Stomach (tissue), 8 donors: ENCODE measurements at regions not wholly inside any gene's neighbourhood (a gene's known extent, or its start where the extent isn't known, plus 50 kb on each side); places are given as distances from the start of the nearest gene placed in this dataset.

ENCODE experiments used
- DNase-seq, 2 donors: peaks; one replicate each; pipeline versions ENCODE4 v3.0.0 to v3.0.0-alpha.2; 2013 to 2019
- H3K27ac ChIP-seq, 5 donors: fragments of 200-600 bp in 4 of 5; sonication (generic) in 4 of 5; one replicate each; pipeline ENCODE4 v1.5.1; 2013 to 2019; ENCODE audit warnings: mild to moderate bottlenecking in 1 of 5, moderate library complexity in 1 of 5
- H3K27me3 ChIP-seq, 3 donors: fragments of 200-600 bp; sonication (generic); one replicate each; pipeline ENCODE4 v1.5.1; 2017 to 2019; ENCODE audit warnings: mixed run types in 1 of 3
- H3K36me3 ChIP-seq, 4 donors: fragments of 200-600 bp; sonication (generic); 1 replicate in 3 of 4; 2 replicates in 1 of 4; pipeline ENCODE4 v1.5.1; 2016 to 2019
- H3K4me1 ChIP-seq, 4 donors: fragments of 200-600 bp; sonication (generic); one replicate each; pipeline ENCODE4 v1.5.1; 2016 to 2019
- H3K4me3 ChIP-seq, 4 donors: fragments of 200-600 bp; sonication (generic) in 3 of 4; one replicate each; pipeline ENCODE4 v1.5.1; 2016 to 2019; ENCODE audit warnings: mild to moderate bottlenecking in 1 of 4
- H3K9me3 ChIP-seq, 4 donors: fragments of 200-600 bp; sonication (generic); one replicate each; pipeline ENCODE4 v1.5.1; 2016 to 2019
- CTCF ChIP-seq, 7 experiments: fragments of 450-650 bp in 4 of 7; fragments of 200-600 bp in 3 of 7; sonication (generic) in 3 of 7; IDR thresholded peaks; one replicate each; pipeline ENCODE4 v1.5.1; 2016 to 2019; ENCODE audit warnings: antibody characterized with exemption in 7 of 7, control low read depth in 2 of 7, mild to moderate bottlenecking in 1 of 7
- EP300 ChIP-seq: sonication (generic); formaldehyde crosslinking; IDR thresholded peaks from one replicate; pipeline ENCODE4 v1.6.1; 2017; ENCODE audit warnings: antibody characterized with exemption
- POLR2A ChIP-seq, 4 donors: fragments of 450-650 bp; IDR thresholded peaks; one replicate each; pipeline ENCODE4 v1.6.1; 2016; ENCODE audit warnings: antibody characterized with exemption in 4 of 4, control low read depth in 2 of 4, mild to moderate bottlenecking in 1 of 4, moderate library complexity in 1 of 4
- POLR2AphosphoS5 ChIP-seq, 3 donors: sonication (generic); formaldehyde crosslinking; IDR thresholded peaks; one replicate each; pipeline ENCODE4 v1.6.1; 2016; ENCODE audit warnings: antibody characterized with exemption in 3 of 3
- WGBS, 5 donors: extraction: QIAGEN DNeasy Blood & Tissue Kit in 3 of 5; methylation state at CpG; one replicate each; pipeline versions ENCODE4 v1.1.5 to v1.1.7; 2013 to 2018; 5-methylcytosine and 5-hydroxymethylcytosine counted together
- intact Hi-C: fragments of 100-400 bp; cut with DNase I; formaldehyde crosslinking; loops from one replicate; pipeline ENCODE4 v1.15.1; 2023; ENCODE audit warnings: low total_unique reads
- donor health status: healthy with polysubstance abuse.
- donor health status: Bipolar disorder and iron deficiency.
- donor health status: healthy.

- WGBS, 5 donors: 37 to 57% (median 48%) methylated on average over 3 of the region's 3 CpGs
- no peak for DNase-seq
- intact Hi-C loops: no loop called here
Observed at GRCh38 chr21:33128538-33128937, 58.6 kb downstream of the OLIG1 start.

GRCh38 chr21:33132054-33132453, 62.1 kb downstream of the OLIG1 start:
- intact Hi-C loops: no loop called here
- no peak for DNase-seq
- no peak overlapping the region for H3K4me3 ChIP-seq
- no peaks in the 10 kb centered on the region for H3K9me3 ChIP-seq
- TF ChIP-seq POLR2A (IDR thresholded peaks at IDR 0.05) (no peak), POLR2AphosphoS5 (IDR thresholded peaks at IDR 0.05) (no peak), EP300 (no peak), CTCF (IDR thresholded peaks at IDR 0.05) (no peak)
- H3K36me3 ChIP-seq: no peaks in the 10 kb centered on the region
- H3K4me1 ChIP-seq: peaks cover 0 to 7% (median 3%) of the 10 kb centered on the region in 4 donors
- no peak overlapping the region for H3K27ac ChIP-seq
- 84 to 90% (median 87%) methylated on average over 3 of the region's 3 CpGs for WGBS, 5 donors
- peaks cover 0 to 71% (median 9%) of the 10 kb centered on the region in 3 donors for H3K27me3 ChIP-seq

More at GRCh38 chr21:33128538-33128937, 58.6 kb downstream of the OLIG1 start:
- Histone ChIP-seq H3K27ac (no peak overlapping the region), H3K4me3 (no peak overlapping the region), H3K36me3 (no peaks in the 10 kb centered on the region), H3K27me3 (peaks cover 0 to 82% (median 9%) of the 10 kb centered on the region in 3 donors), H3K4me1 (peaks cover 0 to 10% (median 6%) of the 10 kb centered on the region in 4 donors), H3K9me3 (no peaks in the 10 kb centered on the region)
- no peak for TF ChIP-seq POLR2A (IDR thresholded peaks at IDR 0.05)
- no peak for TF ChIP-seq EP300
- no peak for TF ChIP-seq CTCF (IDR thresholded peaks at IDR 0.05)
- no peak for TF ChIP-seq POLR2AphosphoS5 (IDR thresholded peaks at IDR 0.05)

- no peaks in the 10 kb centered on the region for H3K9me3 ChIP-seq
- no peak for DNase-seq
- H3K36me3 ChIP-seq: no peaks in the 10 kb centered on the region
- H3K4me1 ChIP-seq: no peaks in the 10 kb centered on the region
- no peak overlapping the region for H3K27ac ChIP-seq
- H3K27me3 ChIP-seq: peaks cover 0 to 64% (median 5%) of the 10 kb centered on the region in 3 donors
- TF ChIP-seq CTCF (IDR thresholded peaks at IDR 0.05): no peak
- TF ChIP-seq EP300: no peak
- TF ChIP-seq POLR2A (IDR thresholded peaks at IDR 0.05): no peak
- no peak for TF ChIP-seq POLR2AphosphoS5 (IDR thresholded peaks at IDR 0.05)
- 37 to 56% (median 46%) methylated on average over 6 of the region's 6 CpGs for WGBS, 5 donors
- no peak overlapping the region for H3K4me3 ChIP-seq
- intact Hi-C loops: no loop called here
Observed at GRCh38 chr21:33133892-33134291, 64.0 kb downstream of the OLIG1 start.

- Histone ChIP-seq H3K9me3 (no peaks in the 10 kb centered on the region), H3K4me1 (no peaks in the 10 kb centered on the region), H3K27me3 (peaks cover 0 to 64% (median 8%) of the 10 kb centered on the region in 3 donors), H3K36me3 (no peaks in the 10 kb centered on the region), H3K27ac (no peak overlapping the region), H3K4me3 (no peak overlapping the region)
- 69 to 78% (median 73%) methylated on average over 8 of the region's 8 CpGs for WGBS, 5 donors
- peak in 1 of 2 donors; percentile 28 for DNase-seq
- intact Hi-C loops: no loop called here
- TF ChIP-seq CTCF (IDR thresholded peaks at IDR 0.05): no peak
- no peak for TF ChIP-seq POLR2A (IDR thresholded peaks at IDR 0.05)
- TF ChIP-seq EP300: no peak
- TF ChIP-seq POLR2AphosphoS5 (IDR thresholded peaks at IDR 0.05): no peak
Observed at GRCh38 chr21:33135925-33136324, 66.0 kb downstream of the OLIG1 start.
